ENCODE measurements at regions not wholly inside any gene's neighbourhood (a gene's known extent, or its start where the extent isn't known, plus 50 kb on each side); places are given as distances from the start of the nearest gene placed in this dataset.
"Not testable (repeated sequence)": the region's sequence is repeated elsewhere in the genome, so short reads cannot be mapped to it uniquely, and the experiment has no call there.

DNA sequence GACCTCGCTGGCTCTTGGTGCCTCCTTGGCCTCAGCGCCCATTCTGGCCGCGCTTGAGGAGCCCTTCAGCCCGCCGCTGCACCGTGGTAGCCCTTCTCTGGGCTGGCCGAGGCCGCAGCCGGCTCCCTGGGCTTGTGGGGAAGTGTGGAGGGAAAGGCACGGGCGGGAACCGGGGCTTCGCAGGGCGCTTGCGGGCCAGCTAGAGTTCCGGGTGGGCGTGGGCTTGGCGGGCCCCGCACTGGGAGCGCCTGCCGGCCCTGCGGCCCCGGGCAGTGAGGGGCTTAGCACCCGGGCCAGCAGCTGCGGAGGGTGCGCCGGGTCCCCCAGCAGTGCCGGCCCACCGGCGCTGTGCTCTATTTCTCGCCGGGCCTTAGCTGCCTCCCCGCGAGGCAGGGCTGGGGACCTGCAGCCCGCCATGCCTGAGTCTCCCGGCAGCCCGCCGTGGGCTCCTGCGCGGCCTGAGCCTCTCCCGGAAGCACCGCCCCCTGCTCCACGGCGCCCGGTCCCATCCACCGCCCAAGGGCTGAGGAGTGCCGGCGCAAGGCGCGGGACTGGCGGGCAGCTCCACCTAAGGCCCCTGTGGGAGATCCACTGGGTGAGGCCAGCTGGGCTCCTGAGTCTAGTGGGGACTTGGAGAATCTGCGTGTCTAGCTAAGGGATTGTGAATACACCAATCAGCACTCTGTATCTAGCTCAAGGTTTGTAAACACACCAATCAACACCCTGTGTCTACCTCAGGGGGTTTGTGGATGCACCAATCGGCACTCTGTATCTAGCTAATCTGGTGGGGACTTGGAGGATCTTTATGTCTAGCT is 141.1 kb downstream of the SLCO4C1 start:
- H3K4me3 ChIP-seq (ENCODE audit: low read depth in 1 of 3, low read length in 3 of 3); H3K27me3 ChIP-seq (ENCODE audit: control insufficient read depth in 4 of 4, insufficient read depth in 4 of 4, low read length in 3 of 4); H3K27ac ChIP-seq (ENCODE audit: low read depth in 1 of 2, low read length in 2 of 2); H3K9ac ChIP-seq (ENCODE audit: low read depth in 1 of 2, low read length in 2 of 2); H3K4me1 ChIP-seq (ENCODE audit: control insufficient read depth in 4 of 4, insufficient read depth in 4 of 4, low read length in 3 of 4); DNase-seq (ENCODE audit: low spot score); H3K36me3 ChIP-seq (ENCODE audit: control insufficient read depth in 4 of 4, insufficient read depth in 3 of 4, low read depth in 1 of 4, low read length in 3 of 4); H3K9me3 ChIP-seq (ENCODE audit: control insufficient read depth in 4 of 4, low read length in 3 of 4): not testable (repeated sequence)
- WGBS = 86% methylated on average over 54 of the region's 54 CpGs

GRCh38 chr5:102154291-102154690 is 141.8 kb downstream of the SLCO4C1 start:
- H3K4me3 ChIP-seq (ENCODE audit: low read depth in 1 of 3, low read length in 3 of 3) = no peak overlapping the region
- no peak overlapping the region for H3K9ac ChIP-seq (ENCODE audit: low read depth in 1 of 2, low read length in 2 of 2)
- no peaks in the 10 kb centered on the region for H3K9me3 ChIP-seq (ENCODE audit: control insufficient read depth in 4 of 4, low read length in 3 of 4)
- TF ChIP-seq RXRA (IDR thresholded peaks at IDR 0.05) (no peak), YY1 (IDR thresholded peaks at IDR 0.05) (no peak), CTCF (IDR thresholded peaks at IDR 0.05; ENCODE audit: low read depth, low read length, missing input control) (no peak), GABPA (IDR thresholded peaks at IDR 0.05 in 1 of 2, conservative IDR thresholded peaks at IDR 0.05 in 1 of 2) (no peak), SP1 (IDR thresholded peaks at IDR 0.05) (no peak), JUND (IDR thresholded peaks at IDR 0.05) (no peak)
- no peak overlapping the region for H3K27ac ChIP-seq (ENCODE audit: low read depth in 1 of 2, low read length in 2 of 2)
- no peaks in the 10 kb centered on the region for H3K36me3 ChIP-seq (ENCODE audit: control insufficient read depth in 4 of 4, insufficient read depth in 3 of 4, low read depth in 1 of 4, low read length in 3 of 4)
- no peaks in the 10 kb centered on the region for H3K27me3 ChIP-seq (ENCODE audit: control insufficient read depth in 4 of 4, insufficient read depth in 4 of 4, low read length in 3 of 4)
- no peaks in the 10 kb centered on the region for H3K4me1 ChIP-seq (ENCODE audit: control insufficient read depth in 4 of 4, insufficient read depth in 4 of 4, low read length in 3 of 4)
- no peak for DNase-seq (ENCODE audit: low spot score)
- 97% methylated on average over 2 of the region's 2 CpGs for WGBS

- no peak overlapping the region for H3K4me3 ChIP-seq (ENCODE audit: low read depth in 1 of 3, low read length in 3 of 3)
- H3K9me3 ChIP-seq (ENCODE audit: control insufficient read depth in 4 of 4, low read length in 3 of 4) = no peaks in the 10 kb centered on the region
- H3K27me3 ChIP-seq (ENCODE audit: control insufficient read depth in 4 of 4, insufficient read depth in 4 of 4, low read length in 3 of 4) = no peaks in the 10 kb centered on the region
- H3K36me3 ChIP-seq (ENCODE audit: control insufficient read depth in 4 of 4, insufficient read depth in 3 of 4, low read depth in 1 of 4, low read length in 3 of 4) = no peaks in the 10 kb centered on the region
- peak; percentile 37 to 73 for TF ChIP-seq RAD21 (IDR thresholded peaks at IDR 0.05)
- no peak for TF ChIP-seq EGR1 (IDR thresholded peaks at IDR 0.05; ENCODE audit: low read depth in 2 of 2)
- TF ChIP-seq CTCF (IDR thresholded peaks at IDR 0.05; ENCODE audit: low read depth, low read length, missing input control) = peak; percentile 35
- TF ChIP-seq YY1 (IDR thresholded peaks at IDR 0.05) = no peak
- 44% methylated on average over 5 of the region's 5 CpGs for WGBS
- no peak overlapping the region for H3K9ac ChIP-seq (ENCODE audit: low read depth in 1 of 2, low read length in 2 of 2)
- H3K4me1 ChIP-seq (ENCODE audit: control insufficient read depth in 4 of 4, insufficient read depth in 4 of 4, low read length in 3 of 4) = no peaks in the 10 kb centered on the region
- DNase-seq (ENCODE audit: low spot score) = no peak
- H3K27ac ChIP-seq (ENCODE audit: low read depth in 1 of 2, low read length in 2 of 2) = no peak overlapping the region
Measured at GRCh38 chr5:102153003-102153759, 142.9 kb downstream of the SLCO4C1 start.

Measured in liver (tissue), 8 donors.